ENCODE measurements at regions not wholly inside any gene's neighbourhood (a gene's known extent, or its start where the extent isn't known, plus 50 kb on each side); places are given as distances from the start of the nearest gene placed in this dataset.
A peak's percentile ranks its signal among the peaks of the same experiment; 100 is the strongest.

- DNase-seq (ENCODE audit: low read depth): peak; percentile 93
These were observed 50.5 kb upstream of the IBTK start for GRCh38 chr6:82298012-82298411.
